Lung microvascular endothelial cell (primary cell): ENCODE measurements at regions not wholly inside any gene's neighbourhood (a gene's known extent, or its start where the extent isn't known, plus 50 kb on each side); places are given as distances from the start of the nearest gene placed in this dataset.
A peak's percentile ranks its signal among the peaks of the same experiment; 100 is the strongest.

Experiments used
- DNase-seq, 2 donors: peaks; one replicate each; pipeline versions ENCODE4 v3.0.0 to v3.0.0-alpha.2; 2010; ENCODE audit warnings: low read depth in 2 of 2

DNA sequence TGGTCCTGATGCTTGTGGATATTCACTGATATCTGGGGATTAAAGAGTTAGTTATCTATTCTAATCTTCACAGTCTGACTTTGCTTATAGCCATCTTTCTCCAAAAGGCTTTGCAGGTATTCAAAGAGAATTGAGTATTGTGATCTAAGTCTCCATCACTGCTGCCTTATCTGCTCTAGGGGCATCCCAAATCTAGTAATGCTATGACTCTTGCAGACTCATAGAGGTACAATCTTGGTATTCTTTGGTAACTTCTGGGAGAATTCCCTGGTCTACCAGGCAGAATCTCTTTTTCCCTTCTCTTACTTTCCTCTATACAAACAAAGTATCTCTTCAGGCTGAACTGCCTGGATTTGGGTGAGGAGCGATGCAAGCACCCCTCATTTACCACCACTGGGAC lies 746.3 kb downstream of the JRKL start:
- no peak for DNase-seq

DNA sequence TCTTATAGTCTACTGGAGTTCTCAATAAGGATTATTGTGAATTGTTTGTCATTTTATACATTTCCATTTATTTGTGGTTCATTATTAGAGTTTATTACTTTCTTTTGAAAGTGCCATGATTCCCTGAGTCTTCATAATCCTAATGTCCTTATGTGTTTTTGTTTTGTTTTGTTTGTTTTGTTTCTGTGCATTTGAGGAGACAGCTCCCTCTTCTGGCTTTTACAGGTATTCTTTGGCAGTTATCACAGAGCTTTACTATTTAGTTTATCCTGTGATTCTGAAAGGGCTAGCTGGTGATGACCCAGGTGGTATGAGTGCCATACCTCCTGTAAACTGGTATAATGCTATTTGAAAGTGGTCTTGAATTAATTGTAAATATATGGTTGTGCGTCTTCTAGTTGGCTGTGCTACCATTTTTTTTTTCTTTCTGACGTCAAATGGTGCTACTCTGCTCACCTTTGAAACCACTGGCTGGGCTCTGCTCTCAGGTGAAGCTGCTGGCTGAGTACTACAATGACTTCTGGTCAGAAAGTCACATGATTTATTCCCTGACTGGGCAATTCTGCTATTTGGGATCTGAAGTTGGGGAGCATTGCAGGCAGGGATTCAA lies 751.2 kb downstream of the JRKL start:
- DNase-seq, result peak in 1 of 2 donors; percentile 8

DNA sequence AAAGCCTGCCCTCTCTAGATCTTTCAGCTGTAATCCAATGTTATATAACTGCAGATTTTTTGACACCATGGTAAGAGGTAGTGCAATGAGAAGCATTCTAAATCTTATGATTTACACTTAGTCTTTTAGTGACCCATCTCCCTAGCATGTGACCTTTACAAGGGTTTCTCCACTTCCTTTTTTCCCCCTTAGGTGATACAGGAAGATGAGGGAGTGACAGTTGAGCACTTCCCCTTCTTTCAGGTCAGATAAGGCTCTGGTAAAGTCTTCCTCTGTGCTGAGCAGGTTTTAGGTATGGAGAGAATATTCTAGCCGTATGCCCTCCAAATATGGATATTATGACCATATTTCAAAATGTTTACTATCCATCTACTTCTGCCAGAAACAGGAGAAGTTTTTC lies 753.6 kb downstream of the JRKL start:
- DNase-seq, result no peak

DNA sequence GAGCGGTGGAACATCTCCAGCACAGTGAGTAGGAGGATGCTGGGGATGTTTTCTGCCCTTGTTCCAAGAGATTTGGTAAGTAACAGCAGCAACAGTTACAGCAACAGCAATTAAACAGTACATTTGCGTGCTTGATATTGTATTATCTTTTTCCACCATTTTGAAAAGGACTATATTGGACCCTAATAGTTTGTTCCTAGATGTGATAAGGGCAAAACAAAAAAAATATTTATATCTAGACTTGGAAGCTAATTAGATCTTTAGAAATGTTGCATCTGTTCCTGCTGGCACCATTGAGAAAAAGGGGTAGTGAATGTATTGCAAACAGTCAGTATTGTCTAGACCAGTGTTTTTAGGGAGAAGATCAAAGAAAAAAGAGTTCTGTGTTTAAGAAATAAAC lies 759.9 kb downstream of the JRKL start:
- DNase-seq, result no peak

DNA sequence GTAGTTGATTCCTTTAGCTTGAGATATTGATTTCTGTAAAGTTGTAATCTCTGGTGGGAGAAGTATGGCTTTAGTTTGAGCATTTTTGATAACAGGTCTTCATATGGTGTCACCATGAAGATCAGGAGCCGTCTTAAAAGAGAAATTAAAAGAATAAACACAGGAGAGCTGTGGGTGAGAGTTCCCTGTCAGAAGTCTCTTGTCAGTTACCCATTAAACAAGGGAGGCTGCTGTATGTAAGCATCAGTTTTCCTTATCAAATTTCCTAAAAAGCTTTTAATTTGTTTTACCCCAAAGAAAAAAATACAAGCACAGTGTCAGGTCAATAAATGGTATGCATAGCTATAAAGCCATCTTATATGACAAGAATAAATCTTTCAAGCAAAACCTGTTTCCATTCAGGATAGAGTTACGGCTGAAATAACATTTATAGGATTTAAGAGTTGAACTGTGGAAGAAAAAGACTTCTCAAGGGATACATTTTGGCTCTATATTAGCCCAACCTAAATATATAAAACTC lies 767.5 kb downstream of the JRKL start:
- DNase-seq, result no peak

DNA sequence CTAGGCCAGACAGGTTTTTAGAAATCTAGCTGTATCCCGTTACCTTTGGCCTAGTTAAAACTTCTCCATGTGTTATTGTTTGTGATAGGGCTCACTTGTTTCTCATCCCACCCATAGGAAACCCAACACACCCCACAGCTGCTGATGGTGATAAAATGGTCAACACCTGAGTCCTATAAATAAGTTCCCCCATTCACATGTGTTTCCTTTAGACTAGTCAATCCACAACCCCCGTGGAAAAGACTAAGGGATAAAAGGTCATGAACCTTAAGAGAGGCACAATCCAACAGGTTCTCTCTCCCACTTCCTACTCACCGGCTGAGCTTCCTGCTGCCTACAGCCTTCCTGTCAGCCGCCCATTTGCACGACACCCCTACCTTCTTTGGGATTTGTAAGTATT lies 768.4 kb downstream of the JRKL start:
- no peak for DNase-seq

DNA sequence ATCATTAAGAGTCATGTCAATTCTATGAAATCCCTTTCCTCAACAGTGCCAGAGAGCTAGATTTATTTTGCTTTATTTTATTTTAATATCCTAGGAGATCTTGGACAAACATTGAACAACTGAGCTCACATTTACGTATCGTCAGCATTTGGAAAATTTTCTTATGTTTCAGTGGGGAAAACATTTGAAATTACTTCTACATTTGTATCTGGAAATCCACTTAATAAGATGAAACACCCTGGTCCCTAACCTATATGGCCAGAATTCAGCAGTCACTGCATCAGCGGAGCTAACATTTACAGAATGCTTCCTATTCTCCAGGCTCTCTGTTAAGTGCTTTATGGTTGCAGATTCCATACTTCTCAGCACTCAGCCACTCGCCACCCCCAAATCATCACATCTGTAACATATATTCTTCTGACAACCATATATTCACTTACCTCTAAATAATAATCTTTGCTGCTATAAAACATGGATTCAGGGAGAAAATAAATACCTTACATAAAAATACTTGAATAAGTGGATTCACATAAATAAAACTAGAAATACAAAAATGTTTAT lies 773.9 kb downstream of the JRKL start:
- DNase-seq, result no peak

DNA sequence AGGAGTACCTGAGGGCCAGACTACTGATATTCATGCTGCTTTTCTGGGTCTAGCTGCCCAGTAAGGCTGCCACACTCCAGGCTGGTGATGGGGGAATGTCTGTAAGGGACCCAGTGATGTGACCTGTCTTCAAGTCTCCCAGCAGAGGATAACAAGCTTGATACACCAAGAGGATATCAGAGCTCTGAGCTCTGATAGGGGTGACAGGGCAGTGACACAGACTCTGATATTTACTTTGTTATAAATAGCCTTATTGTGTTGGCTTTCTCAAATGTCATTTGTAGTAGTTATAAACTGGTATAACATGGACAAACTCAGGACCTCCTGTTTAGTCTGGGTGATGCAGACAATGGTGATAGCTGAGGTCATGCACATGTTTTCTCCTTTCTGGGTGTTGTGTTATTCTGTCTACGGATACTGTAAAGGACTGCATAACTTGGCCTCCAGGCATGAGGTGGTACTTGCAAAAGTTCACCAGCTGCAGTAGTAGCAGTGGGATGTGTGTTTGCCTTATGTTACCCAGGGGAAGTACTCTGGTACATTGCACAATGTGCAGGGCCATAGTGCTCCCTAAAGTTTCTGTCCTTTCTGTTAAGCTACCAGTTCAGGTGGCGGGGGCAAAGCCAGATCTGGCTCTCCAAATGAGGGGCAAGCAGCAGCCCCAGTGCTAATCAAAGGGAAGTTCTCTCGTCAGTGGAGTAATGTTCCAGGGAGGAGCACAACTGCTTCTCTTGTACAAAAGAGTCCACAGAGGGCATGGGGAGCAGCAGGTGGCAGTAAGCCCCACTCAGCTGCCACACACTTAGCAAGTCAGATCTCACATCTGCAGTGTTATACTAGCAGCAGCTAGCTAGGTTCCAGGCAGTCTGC lies 812.2 kb downstream of the JRKL start:
- DNase-seq, result no peak

DNA sequence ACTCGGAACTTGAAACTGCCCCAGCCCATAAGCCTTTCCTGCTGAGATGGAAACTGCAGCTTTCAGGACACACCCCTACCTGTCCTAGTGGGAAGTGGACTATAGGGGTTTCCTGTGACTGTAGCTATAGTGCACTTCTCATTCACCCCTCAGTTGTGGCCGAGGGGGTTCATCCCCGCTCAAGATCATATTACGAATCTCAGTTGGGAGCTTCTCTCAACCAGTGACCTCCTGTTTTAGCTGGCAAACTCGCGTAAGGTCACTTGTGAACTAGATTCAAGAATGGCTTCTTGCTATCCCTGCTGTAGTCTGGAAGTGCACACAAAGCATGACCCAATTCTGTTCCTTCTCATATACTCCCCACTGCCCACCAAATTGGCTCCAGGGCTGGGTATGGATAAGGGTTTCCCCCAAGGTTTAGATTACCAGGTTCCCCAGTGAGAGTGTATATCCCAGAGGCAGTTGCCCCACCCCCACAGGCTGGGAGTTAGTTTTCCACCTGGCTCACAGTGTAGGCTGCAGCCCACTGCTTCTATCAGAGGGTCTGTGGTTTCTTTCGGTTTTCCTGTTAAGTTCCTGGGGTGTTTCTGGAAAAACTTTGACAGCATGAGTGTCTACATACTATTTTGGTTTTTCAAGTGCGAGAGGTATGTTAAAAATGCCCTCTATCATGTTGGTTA lies 812.9 kb downstream of the JRKL start:
- DNase-seq, result no peak

DNA sequence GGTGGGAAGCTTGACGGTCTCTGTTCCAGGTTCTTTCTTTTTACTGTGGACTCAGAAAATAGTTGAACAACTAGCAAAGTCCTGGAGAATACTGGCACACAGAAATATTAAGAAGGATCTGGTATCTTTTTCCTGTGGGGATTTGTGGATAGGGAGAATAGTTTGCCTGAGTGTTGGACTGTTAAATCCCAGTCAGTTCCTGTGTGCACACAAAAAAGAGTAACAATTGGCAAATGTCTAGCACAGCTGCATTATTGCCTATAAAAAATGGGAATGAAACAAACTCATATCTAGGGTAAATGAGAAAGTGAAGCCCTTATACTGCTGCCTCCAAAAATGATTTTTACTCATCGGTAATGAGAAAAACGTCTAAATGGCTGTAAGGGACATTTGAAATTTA lies 828.2 kb downstream of the JRKL start:
- DNase-seq, result no peak

DNA sequence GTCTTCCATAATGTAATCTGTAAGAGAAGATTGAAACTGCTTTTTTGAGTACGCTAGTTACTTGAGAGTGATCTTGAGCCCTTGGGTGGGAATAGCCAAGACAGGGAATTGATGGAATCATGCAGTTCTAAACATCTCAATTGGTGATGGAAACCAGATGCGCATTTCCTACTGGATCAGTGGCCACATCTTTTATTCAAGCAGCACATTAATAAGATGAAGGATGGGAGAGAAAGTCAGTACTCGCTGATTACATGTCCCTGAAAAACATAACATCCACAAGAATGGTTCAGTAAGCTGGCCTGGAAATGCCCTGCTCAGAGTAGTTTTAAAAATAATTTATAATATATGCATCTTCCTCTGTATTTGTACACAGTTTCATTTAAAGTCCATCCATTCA lies 833.8 kb downstream of the JRKL start:
- no peak for DNase-seq

DNA sequence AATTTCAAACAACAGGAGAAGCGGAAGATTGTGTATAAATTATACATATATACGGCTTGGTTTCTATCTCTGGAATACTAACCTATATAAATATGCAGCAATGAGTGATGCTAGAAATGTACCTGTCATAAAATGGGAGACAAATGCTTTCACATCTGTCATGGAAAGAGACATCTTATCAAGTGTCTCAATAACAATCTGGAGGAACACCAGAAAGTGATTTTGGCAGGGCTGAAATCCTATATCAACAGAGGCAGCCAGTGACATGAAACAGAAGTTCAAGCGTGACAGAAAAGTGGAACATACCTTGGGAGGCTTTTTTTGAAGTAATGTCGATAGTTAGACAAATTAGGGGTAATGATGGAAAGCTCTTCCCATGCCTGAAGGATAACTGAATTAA lies 834.6 kb downstream of the JRKL start:
- DNase-seq, result no peak

DNA sequence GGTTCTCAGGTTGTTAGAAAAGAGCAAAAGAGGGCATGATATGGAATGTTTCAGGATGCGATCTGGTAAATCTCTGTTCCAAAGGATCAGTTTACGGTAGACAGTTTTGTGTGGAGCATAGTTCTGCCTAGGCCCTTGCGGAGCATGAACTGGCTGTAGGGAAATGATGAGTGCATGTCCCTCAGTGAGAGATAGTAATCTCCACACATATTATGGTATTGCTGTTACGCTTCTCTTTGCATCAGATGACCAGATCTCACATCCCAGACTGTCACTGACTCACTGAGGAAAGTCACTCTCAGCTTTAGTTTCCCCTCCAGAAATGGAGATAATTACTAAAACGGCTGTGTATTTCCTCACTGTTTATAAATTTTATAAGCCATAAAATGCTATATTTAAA lies 836.0 kb downstream of the JRKL start:
- DNase-seq, result no peak

DNA sequence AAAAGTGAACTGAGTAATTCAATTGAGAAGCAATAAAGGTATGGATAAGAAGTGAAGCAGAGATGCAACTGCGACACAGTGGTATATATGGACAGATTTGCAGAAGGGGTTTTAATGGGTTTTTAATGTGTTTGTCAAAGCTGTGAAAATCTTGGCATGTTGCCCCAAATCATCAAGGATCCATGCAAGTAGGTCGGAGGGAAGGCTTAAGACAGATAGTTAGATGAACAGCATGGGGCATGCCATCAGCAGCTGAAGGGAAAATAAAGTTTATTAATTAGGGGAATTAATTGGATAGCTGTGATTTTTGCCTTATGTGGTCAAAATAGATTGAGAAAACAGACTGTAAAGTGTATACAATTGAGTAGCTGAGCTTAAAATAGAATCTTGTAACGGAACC lies 840.1 kb downstream of the JRKL start:
- no peak for DNase-seq

DNA sequence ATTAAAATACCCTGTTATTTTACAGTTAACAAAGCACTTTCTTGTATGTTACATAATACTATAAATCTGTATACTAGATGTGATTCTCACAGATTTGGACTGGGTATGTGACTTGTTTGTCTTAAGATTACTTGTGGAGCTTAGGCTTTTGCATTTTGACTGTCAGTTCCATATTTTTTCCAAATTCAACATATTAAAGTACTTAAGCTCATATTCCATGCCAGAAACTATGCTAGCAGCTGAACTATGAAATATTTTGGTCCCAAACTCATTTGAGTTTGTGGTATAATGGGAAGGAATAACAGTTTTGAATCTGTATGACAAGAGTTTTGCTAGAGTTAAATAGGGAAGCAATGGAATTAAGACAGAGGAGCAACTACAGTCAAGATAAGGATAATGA lies 841.4 kb downstream of the JRKL start:
- DNase-seq, result no peak

DNA sequence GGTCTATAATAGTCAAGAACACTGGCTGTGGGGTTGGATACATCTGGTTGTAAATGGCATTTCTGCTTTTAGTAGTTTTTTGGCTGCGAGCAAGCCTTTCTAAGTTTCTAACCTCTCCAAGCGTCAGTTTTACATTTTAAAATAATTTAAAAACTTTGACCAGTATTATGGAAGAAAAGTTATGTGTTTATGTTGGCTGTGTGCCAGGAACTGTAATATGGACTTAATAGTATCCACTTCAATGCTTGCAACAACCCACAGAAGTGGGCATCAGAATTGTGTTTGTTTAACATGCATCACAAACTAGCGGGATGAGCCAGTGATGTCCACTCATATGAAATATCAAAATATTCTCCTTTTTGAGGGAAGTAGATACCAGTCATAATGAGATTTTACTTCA lies 844.2 kb downstream of the JRKL start:
- no peak for DNase-seq

DNA sequence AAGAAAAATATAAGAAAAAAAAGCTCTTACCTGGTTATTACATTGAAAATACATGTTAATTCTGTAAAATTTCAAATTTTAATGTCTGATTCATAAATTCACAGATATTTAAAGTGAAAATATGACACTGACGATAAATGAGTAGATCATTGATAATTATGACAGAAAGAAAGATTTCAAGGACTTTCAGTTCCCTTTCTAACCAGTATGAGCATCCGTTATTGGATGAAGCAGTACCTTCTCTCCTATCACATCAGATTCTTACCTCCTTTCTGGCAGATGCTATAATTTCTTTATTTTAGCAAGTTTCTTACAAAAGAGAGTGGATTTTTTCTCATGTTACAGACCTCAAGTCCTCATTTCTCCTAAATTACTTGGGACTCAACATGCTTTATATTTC lies 847.3 kb downstream of the JRKL start:
- DNase-seq, result no peak

DNA sequence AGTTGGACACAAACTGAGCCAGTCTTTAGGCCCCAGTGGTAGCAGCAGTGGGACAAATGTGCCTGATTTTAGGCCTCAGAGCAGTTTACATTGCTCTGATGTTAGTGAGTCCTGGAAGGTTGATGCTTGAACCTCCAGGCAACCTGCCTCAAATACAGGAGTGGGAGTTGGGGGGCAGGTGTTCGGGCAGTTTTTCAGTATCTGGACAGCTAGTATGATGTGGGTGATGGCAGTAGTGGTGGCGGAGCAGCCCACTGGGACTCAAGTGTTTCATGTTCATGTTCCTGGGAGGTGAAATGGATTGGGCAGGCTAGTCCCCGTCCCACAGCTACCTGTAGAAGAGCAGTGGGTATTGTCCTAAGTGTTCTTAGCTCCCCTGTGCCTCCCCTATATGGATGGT lies 857.8 kb downstream of the JRKL start:
- DNase-seq, result no peak

DNA sequence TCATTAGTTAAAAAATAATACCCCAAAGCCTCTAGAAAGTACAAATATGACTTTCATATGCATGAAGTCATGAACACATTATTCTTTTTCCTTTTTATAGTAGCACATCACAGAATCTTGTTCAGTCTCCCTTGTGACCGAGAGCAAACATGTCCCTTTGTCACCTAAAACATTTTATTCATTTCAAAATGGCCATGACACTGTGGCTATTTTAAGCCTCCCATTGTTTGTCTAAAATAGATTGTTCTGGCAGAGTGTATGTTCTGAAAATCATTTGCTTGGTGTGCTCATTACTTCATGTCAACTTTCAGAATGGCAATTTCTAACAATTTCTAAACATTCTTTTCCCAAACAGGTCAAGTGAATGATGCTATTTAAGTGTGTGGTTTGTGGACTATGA lies 865.0 kb downstream of the JRKL start:
- no peak for DNase-seq

DNA sequence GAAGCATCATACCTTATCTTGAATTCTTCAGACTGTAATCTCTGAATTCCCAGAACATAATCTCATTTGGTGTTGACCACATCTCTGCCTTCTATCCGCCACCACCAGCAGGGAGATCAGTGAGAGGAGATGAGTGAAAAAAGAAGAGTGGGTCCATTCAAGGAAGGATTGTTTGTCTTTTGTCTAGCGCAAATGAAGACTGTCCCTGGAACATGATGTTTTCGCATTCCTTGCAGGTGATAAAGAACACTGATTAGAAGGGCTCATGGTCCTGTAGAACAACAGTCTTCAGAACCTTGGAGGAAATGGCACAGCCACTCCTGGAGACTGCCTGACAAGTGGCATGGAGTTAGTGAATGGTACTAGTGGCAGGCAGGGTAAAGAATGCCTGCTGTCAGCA lies 869.6 kb downstream of the JRKL start:
- DNase-seq, result no peak

DNA sequence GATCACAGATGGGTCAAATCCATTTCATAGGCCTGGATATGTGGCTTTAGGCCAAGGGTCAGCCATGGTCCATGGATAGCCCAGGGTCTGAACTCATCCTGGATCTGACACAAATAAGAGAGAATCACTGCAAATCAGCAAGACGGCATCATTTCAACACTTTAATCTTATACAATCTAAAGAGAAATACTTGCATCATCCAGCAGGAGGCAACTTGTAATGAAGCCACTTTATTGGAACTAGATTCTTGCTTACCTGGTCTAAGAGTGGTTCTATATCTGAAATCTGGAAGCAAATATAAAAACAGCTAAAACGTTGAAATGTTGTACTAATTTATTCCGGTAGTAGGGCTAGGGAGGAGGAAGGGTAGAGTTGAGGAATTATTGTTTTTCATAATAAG lies 870.1 kb downstream of the JRKL start:
- DNase-seq, result no peak

DNA sequence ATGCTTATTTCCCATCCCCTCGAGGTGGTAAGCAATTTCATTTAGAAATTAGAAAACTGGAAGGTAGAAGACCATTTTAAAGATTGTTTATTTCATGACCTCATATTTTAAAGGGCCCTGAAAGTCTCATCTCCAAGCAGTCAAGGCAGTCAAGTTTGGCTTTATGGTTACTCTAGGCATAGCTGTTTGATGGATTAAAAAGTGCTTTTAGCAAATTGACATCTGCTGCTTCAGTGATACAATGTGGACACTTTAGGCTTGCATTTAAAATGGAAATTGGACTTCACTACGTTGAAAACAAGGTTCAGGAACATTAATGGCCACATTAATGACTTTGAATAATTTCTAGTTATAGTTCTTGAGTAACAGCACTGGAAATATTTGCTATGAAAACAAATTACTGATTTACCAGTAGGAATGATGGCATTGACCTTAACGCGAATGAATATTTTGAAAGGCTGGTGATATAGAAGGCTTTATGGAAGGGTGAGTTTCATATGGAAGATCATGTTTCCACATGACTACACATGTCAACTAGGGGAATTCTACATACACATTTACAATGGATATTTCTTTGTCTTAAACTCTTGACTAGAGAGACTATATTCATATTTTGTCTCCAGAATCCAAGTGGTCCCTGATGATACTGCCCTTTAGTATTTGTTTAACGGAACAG lies 873.5 kb downstream of the JRKL start:
- no peak for DNase-seq
